Astrocyte (in vitro differentiated cells and primary cell): ENCODE measurements at regions not wholly inside any gene's neighbourhood (a gene's known extent, or its start where the extent isn't known, plus 50 kb on each side); places are given as distances from the start of the nearest gene placed in this dataset.

Experiments
- EZH2 ChIP-seq: IDR thresholded peaks from 2 replicates; pipeline ENCODE4 v1.6.1; 2012; ENCODE audit warnings: mild to moderate bottlenecking, low read length, inconsistent platforms; ENCODE audit not compliant: insufficient read depth
- TF ChIP-seq, protein P1 (sequence below): IDR thresholded peaks from 2 replicates; pipeline ENCODE4 v1.5.1; 2011; ENCODE audit warnings: low read depth, mild to moderate bottlenecking, inconsistent platforms, low read length, moderate library complexity; ENCODE audit not compliant: insufficient read depth

DNA sequence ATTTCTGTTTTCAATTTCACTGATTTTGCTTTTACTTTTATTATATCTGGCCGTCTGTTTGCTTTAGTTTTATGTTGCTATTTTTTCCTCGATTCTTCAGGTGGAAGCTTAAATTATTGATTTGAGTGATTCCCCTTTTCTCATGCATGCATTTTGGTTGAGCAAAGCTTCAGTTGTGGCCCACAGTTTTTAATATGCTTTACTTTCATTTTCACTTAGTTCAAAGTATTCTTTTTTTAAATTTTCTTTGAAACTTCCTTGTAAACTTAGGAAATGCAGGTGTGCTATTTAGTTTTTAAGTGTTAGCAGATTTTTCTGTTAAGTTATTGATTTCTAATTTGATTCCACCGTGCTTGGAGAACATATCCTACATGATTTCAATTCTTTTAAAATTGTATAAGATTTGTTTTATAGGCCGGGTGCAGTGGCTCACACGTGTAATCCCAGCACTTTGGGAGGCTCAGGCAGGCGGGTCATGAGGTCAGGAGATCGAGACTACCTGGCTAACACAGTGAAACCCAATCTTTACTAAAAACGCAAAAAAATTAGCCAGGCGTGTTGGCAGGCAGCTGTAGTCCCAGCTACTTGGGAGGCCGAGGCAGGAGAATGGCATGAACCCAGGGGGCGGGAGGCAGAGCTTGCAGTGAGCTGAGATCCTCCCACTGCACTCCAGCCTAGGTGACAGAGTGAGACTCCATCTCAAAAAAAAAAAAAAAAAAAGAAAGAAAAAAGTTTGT is 531.2 kb downstream of the KIF2B start:
- TF ChIP-seq, protein P1, sequence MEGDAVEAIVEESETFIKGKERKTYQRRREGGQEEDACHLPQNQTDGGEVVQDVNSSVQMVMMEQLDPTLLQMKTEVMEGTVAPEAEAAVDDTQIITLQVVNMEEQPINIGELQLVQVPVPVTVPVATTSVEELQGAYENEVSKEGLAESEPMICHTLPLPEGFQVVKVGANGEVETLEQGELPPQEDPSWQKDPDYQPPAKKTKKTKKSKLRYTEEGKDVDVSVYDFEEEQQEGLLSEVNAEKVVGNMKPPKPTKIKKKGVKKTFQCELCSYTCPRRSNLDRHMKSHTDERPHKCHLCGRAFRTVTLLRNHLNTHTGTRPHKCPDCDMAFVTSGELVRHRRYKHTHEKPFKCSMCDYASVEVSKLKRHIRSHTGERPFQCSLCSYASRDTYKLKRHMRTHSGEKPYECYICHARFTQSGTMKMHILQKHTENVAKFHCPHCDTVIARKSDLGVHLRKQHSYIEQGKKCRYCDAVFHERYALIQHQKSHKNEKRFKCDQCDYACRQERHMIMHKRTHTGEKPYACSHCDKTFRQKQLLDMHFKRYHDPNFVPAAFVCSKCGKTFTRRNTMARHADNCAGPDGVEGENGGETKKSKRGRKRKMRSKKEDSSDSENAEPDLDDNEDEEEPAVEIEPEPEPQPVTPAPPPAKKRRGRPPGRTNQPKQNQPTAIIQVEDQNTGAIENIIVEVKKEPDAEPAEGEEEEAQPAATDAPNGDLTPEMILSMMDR = no peak
- TF ChIP-seq EZH2 = no peak
